DND-41 (cell line): ENCODE measurements at regions not wholly inside any gene's neighbourhood (a gene's known extent, or its start where the extent isn't known, plus 50 kb on each side); places are given as distances from the start of the nearest gene placed in this dataset.

Experiments used
- ATAC-seq: fragments of 200-7000 bp; cut with Tn5 transposase; 3 replicates; pipeline ENCODE4 v1.9.1; 2021; ENCODE audit warnings: low read depth; ENCODE audit not compliant: insufficient read depth
- DNase-seq: peaks from one replicate; pipeline ENCODE4 v3.0.0-alpha.2; 2020
- H2AFZ ChIP-seq: 2 replicates; pipeline ENCODE4 v1.6.0; 2012; ENCODE audit warnings: low read depth, low read length
- H3K27ac ChIP-seq: 2 replicates; pipeline ENCODE4 v1.5.1; 2012; ENCODE audit warnings: low read length, inconsistent platforms
- H3K27me3 ChIP-seq: fragments of 200-600 bp; sonication (generic); 2 replicates; pipeline ENCODE4 v1.6.0; 2012; ENCODE audit warnings: low read length, mild to moderate bottlenecking, inconsistent platforms; ENCODE audit not compliant: insufficient read depth, poor library complexity
- H3K36me3 ChIP-seq: 2 replicates; pipeline ENCODE4 v1.5.1; 2012; ENCODE audit warnings: low read length, inconsistent platforms; ENCODE audit not compliant: insufficient read depth
- H3K4me1 ChIP-seq: 2 replicates; pipeline ENCODE4 v1.5.1; 2012; ENCODE audit warnings: mild to moderate bottlenecking, low read length; ENCODE audit not compliant: insufficient read depth
- H3K4me2 ChIP-seq: 2 replicates; pipeline ENCODE4 v1.6.0; 2012; ENCODE audit warnings: mild to moderate bottlenecking, moderate library complexity, low read length, inconsistent platforms; ENCODE audit not compliant: insufficient read depth
- H3K4me3 ChIP-seq, 2 experiments: fragments of 200-600 bp in 1 of 2; shearing (Covaris generic) in 1 of 2; 2 replicates each; pipeline ENCODE4 v1.5.1; 2012 to 2016; ENCODE audit warnings: inconsistent platforms in 2 of 2, low read length in 2 of 2, mild to moderate bottlenecking in 2 of 2, low read depth in 1 of 2, moderate library complexity in 1 of 2
- H3K79me2 ChIP-seq: 2 replicates; pipeline ENCODE4 v1.6.0; 2012; ENCODE audit warnings: low read length, inconsistent platforms; ENCODE audit not compliant: insufficient read depth
- H3K9ac ChIP-seq: 2 replicates; pipeline ENCODE4 v1.6.0; 2012; ENCODE audit warnings: low read depth, mild to moderate bottlenecking, inconsistent platforms, low read length, moderate library complexity
- H3K9me3 ChIP-seq: 2 replicates; pipeline ENCODE4 v1.5.1; 2012; ENCODE audit warnings: low read length, moderate library complexity, mild to moderate bottlenecking, inconsistent platforms; ENCODE audit not compliant: insufficient read depth, severe bottlenecking
- H4K20me1 ChIP-seq: 2 replicates; pipeline ENCODE4 v1.6.0; 2012; ENCODE audit warnings: low read length; ENCODE audit not compliant: insufficient read depth
- EZH2 ChIP-seq: IDR thresholded peaks from 3 replicates; pipeline ENCODE4 v1.6.1; 2012; ENCODE audit warnings: borderline replicate concordance, low read depth, mild to moderate bottlenecking, moderate library complexity, low read length, inconsistent platforms; ENCODE audit not compliant: severe bottlenecking
- TF ChIP-seq, protein P1 (sequence below): IDR thresholded peaks from 2 replicates; pipeline ENCODE4 v1.5.1; 2012; ENCODE audit warnings: borderline replicate concordance, low read length, moderate library complexity, mild to moderate bottlenecking; ENCODE audit not compliant: poor library complexity, severe bottlenecking; ENCODE audit errors: extremely low read depth

DNA sequence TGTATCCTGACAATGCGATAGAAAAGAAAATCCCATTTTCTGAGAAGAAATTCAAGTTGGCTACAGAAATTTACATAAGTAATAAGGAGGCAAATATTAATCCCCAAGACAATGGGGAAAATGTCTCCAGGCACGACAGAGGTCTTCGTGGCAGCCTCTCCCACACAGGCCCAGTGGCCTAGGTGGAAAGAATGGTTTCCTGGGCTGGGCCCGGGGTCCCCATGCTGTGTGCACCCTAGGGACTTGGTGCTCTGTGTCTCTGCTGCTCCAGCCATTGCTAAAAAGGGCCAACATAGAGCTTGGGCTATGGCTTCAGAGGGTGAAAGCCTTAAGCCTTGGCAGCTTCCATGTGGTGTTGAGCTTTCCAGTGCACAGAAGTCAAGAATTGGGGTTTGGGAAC, 102.5 kb upstream of the LYPLAL1 start:
- H3K27ac ChIP-seq = no peak overlapping the region
- no peaks in the 10 kb centered on the region for H3K79me2 ChIP-seq
- TF ChIP-seq, protein P1, sequence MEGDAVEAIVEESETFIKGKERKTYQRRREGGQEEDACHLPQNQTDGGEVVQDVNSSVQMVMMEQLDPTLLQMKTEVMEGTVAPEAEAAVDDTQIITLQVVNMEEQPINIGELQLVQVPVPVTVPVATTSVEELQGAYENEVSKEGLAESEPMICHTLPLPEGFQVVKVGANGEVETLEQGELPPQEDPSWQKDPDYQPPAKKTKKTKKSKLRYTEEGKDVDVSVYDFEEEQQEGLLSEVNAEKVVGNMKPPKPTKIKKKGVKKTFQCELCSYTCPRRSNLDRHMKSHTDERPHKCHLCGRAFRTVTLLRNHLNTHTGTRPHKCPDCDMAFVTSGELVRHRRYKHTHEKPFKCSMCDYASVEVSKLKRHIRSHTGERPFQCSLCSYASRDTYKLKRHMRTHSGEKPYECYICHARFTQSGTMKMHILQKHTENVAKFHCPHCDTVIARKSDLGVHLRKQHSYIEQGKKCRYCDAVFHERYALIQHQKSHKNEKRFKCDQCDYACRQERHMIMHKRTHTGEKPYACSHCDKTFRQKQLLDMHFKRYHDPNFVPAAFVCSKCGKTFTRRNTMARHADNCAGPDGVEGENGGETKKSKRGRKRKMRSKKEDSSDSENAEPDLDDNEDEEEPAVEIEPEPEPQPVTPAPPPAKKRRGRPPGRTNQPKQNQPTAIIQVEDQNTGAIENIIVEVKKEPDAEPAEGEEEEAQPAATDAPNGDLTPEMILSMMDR = no peak
- no peak for TF ChIP-seq EZH2
- no peak overlapping the region for H3K4me3 ChIP-seq
- no peaks in the 10 kb centered on the region for H3K9me3 ChIP-seq
- no peaks in the 10 kb centered on the region for H3K27me3 ChIP-seq
- no peak for ATAC-seq
- H3K9ac ChIP-seq = no peak overlapping the region
- no peak overlapping the region for H3K4me2 ChIP-seq
- H4K20me1 ChIP-seq = no peaks in the 10 kb centered on the region
- no peaks in the 10 kb centered on the region for H3K36me3 ChIP-seq
- no peak overlapping the region for H2AFZ ChIP-seq
- no peak for DNase-seq
- no peaks in the 10 kb centered on the region for H3K4me1 ChIP-seq

- Histone ChIP-seq H3K9me3 (no peaks in the 10 kb centered on the region), H3K4me1 (no peaks in the 10 kb centered on the region), H2AFZ (no peak overlapping the region), H3K27ac (no peak overlapping the region), H3K4me3 (no peak overlapping the region), H3K36me3 (no peaks in the 10 kb centered on the region), H3K27me3 (no peaks in the 10 kb centered on the region), H3K4me2 (no peak overlapping the region), H3K9ac (no peak overlapping the region), H4K20me1 (no peaks in the 10 kb centered on the region), H3K79me2 (no peaks in the 10 kb centered on the region)
- no peak for DNase-seq
- ATAC-seq = no peak
- no peak for TF ChIP-seq EZH2
- TF ChIP-seq, protein P1 = no peak
Observed at GRCh38 chr1:219072329-219072728, 101.3 kb upstream of the LYPLAL1 start.

DNA sequence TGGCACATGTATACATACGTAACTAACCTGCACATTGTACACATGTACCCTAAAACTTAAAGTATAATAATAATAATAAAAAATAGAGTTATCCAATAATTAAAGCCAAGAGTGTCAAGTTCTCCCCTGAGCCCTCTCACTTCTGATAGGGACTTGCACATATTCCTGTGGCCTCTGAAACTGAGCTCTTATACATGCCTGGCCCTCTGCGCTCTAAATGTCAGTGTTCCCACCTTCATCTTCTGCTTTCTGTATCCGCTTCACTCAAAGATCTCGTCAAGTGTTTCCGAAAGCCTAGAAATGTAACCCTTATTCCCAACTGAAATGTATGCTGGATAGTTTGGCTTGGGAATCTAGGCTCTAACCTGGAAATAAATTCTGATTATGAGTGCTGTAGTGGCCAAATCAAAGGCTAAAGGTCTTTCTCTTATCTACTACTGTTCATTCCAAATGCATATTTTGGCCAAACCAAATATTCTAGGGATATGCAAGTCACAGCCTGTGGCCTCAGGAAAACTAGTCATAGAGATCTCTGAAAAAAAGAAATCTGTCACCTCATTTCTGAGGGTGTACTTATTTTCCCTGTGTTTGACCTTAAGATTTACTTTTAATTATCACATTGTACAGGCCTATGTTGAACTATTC, 99.5 kb upstream of the LYPLAL1 start:
- Histone ChIP-seq H3K36me3 (no peaks in the 10 kb centered on the region), H3K4me1 (no peaks in the 10 kb centered on the region), H2AFZ (no peak overlapping the region), H3K27me3 (no peaks in the 10 kb centered on the region), H3K79me2 (no peaks in the 10 kb centered on the region), H3K27ac (no peak overlapping the region), H3K4me2 (no peak overlapping the region), H3K9me3 (no peaks in the 10 kb centered on the region), H3K9ac (no peak overlapping the region), H3K4me3 (no peak overlapping the region), H4K20me1 (no peaks in the 10 kb centered on the region)
- DNase-seq = no peak
- TF ChIP-seq EZH2 = no peak
- TF ChIP-seq, protein P1 = no peak
- no peak for ATAC-seq
